Neural progenitor cell (in vitro differentiated cells): ENCODE measurements at regions not wholly inside any gene's neighbourhood (a gene's known extent, or its start where the extent isn't known, plus 50 kb on each side); places are given as distances from the start of the nearest gene placed in this dataset.

Experiments
- DNase-seq: peaks from one replicate; pipeline ENCODE4 v3.0.0-alpha.2; 2016; ENCODE audit warnings: low spot score
- H2AFZ ChIP-seq: fragments of 200-600 bp; sonication (generic); replicated peaks from 2 replicates; pipeline ENCODE4 v1.6.1; 2016; ENCODE audit warnings: antibody characterized with exemption
- H3F3A ChIP-seq: fragments of 200-600 bp; sonication (generic); 2 replicates; pipeline ENCODE4 v1.6.1; 2016; ENCODE audit warnings: antibody characterized with exemption, low read depth
- H3K27ac ChIP-seq: fragments of 200-600 bp; sonication (generic); 2 replicates; pipeline ENCODE4 v1.5.1; 2016; ENCODE audit warnings: mild to moderate bottlenecking
- H3K27me3 ChIP-seq: fragments of 200-600 bp; sonication (generic); 2 replicates; pipeline ENCODE4 v1.6.1; 2016; ENCODE audit warnings: mild to moderate bottlenecking, moderate library complexity
- H3K36me3 ChIP-seq: fragments of 200-600 bp; sonication (generic); 2 replicates; pipeline ENCODE4 v1.5.1; 2016
- H3K4me1 ChIP-seq: fragments of 200-600 bp; sonication (generic); 2 replicates; pipeline ENCODE4 v1.6.1; 2016; ENCODE audit warnings: mixed run types
- H3K4me2 ChIP-seq: fragments of 200-600 bp; sonication (generic); 2 replicates; pipeline ENCODE4 v1.6.1; 2016
- H3K4me3 ChIP-seq: fragments of 200-600 bp; sonication (generic); 2 replicates; pipeline ENCODE4 v1.5.1; 2016
- H3K79me2 ChIP-seq: fragments of 200-600 bp; sonication (generic); 2 replicates; pipeline ENCODE4 v1.6.1; 2016; ENCODE audit warnings: low read depth
- H3K9ac ChIP-seq: fragments of 200-600 bp; sonication (generic); 2 replicates; pipeline ENCODE4 v1.6.1; 2016
- H3K9me3 ChIP-seq: fragments of 200-600 bp; sonication (generic); 2 replicates; pipeline ENCODE4 v1.5.1; 2016; ENCODE audit warnings: low read depth
- H4K20me1 ChIP-seq: fragments of 200-600 bp; sonication (generic); 2 replicates; pipeline ENCODE4 v1.6.1; 2016; ENCODE audit warnings: low read depth
- H3K27ac Mint-ChIP-seq: 3 replicates; pipeline ENCODE4 v1.8.0; 2021; ENCODE audit warnings: mixed read lengths
- H3K27me3 Mint-ChIP-seq: 2 replicates; pipeline ENCODE4 v1.8.0; 2022; ENCODE audit warnings: low read depth, mild to moderate bottlenecking, inconsistent platforms, moderate library complexity, mixed read lengths; ENCODE audit not compliant: insufficient read depth
- H3K36me3 Mint-ChIP-seq: 3 replicates; pipeline ENCODE4 v1.8.0; 2021; ENCODE audit warnings: mixed read lengths
- H3K4me1 Mint-ChIP-seq: 3 replicates; pipeline ENCODE4 v1.8.0; 2021; ENCODE audit warnings: mixed read lengths
- H3K4me3 Mint-ChIP-seq: 3 replicates; pipeline ENCODE4 v1.8.0; 2021; ENCODE audit warnings: mild to moderate bottlenecking, moderate library complexity, mixed read lengths
- H3K9me3 Mint-ChIP-seq: 3 replicates; pipeline ENCODE4 v1.8.0; 2020; ENCODE audit warnings: mixed read lengths
- EZH2 ChIP-seq: fragments of 200-600 bp; sonication (generic); IDR thresholded peaks from 2 replicates; pipeline ENCODE4 v1.6.1; 2017; ENCODE audit warnings: antibody characterized with exemption, mild to moderate bottlenecking, moderate library complexity
- EZH2phosphoT487 ChIP-seq: fragments of 200-600 bp; sonication (generic); IDR thresholded peaks from 2 replicates; pipeline ENCODE4 v1.6.1; 2017; ENCODE audit warnings: antibody characterized with exemption
- TF ChIP-seq, protein P1 (sequence below): fragments of 200-600 bp; sonication (generic); IDR thresholded peaks from 2 replicates; pipeline ENCODE4 v1.5.1; 2017; ENCODE audit warnings: antibody characterized with exemption, mild to moderate bottlenecking

DNA sequence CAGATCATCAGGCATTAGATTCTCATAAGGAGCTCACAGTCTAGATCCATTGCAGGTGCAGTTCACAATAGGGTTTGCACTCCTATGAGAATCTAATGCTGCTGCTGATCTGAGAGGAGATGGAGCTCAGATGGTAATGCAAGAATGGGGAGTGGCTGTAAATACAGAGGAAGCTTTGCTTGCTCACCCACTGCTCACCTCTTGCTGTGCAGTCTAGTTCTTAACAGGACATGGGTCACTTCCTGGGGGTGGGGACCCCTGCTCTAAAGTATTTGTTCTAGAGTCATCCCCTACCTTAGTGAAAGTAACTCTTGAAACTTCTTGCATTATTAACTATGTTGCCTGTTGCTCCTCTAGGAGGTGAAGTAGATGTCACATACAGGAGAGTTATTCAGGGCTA, 171.3 kb upstream of the PARD3B start:
- H4K20me1 ChIP-seq: no peaks in the 10 kb centered on the region

GRCh38 chr2:204380141-204380881, 165.0 kb upstream of the PARD3B start:
- Histone ChIP-seq H3F3A (no peaks in the 10 kb centered on the region), H4K20me1 (no peaks in the 10 kb centered on the region), H3K27ac (no peak overlapping the region), H3K9me3 (no peaks in the 10 kb centered on the region), H2AFZ (no peak overlapping the region), H3K4me2 (no peak overlapping the region), H3K4me1 (no peaks in the 10 kb centered on the region), H3K79me2 (no peaks in the 10 kb centered on the region), H3K9ac (no peak overlapping the region), H3K27me3 (no peaks in the 10 kb centered on the region), H3K4me3 (no peak overlapping the region), H3K36me3 (no peaks in the 10 kb centered on the region)
- Mint-ChIP-seq H3K27me3 (no peaks in the 10 kb centered on the region), H3K9me3 (peaks cover 7% of the 10 kb centered on the region), H3K27ac (no peak overlapping the region), H3K36me3 (peaks cover 2% of the 10 kb centered on the region), H3K4me3 (no peak overlapping the region), H3K4me1 (no peaks in the 10 kb centered on the region)
- TF ChIP-seq EZH2 (no peak), EZH2phosphoT487 (no peak)
- TF ChIP-seq, protein P1, sequence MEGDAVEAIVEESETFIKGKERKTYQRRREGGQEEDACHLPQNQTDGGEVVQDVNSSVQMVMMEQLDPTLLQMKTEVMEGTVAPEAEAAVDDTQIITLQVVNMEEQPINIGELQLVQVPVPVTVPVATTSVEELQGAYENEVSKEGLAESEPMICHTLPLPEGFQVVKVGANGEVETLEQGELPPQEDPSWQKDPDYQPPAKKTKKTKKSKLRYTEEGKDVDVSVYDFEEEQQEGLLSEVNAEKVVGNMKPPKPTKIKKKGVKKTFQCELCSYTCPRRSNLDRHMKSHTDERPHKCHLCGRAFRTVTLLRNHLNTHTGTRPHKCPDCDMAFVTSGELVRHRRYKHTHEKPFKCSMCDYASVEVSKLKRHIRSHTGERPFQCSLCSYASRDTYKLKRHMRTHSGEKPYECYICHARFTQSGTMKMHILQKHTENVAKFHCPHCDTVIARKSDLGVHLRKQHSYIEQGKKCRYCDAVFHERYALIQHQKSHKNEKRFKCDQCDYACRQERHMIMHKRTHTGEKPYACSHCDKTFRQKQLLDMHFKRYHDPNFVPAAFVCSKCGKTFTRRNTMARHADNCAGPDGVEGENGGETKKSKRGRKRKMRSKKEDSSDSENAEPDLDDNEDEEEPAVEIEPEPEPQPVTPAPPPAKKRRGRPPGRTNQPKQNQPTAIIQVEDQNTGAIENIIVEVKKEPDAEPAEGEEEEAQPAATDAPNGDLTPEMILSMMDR: no peak
- DNase-seq: no peak

More for the DNA sequence above, 171.3 kb upstream of the PARD3B start:
- Histone ChIP-seq H3K27me3 (no peaks in the 10 kb centered on the region), H3K79me2 (no peaks in the 10 kb centered on the region), H3K27ac (no peak overlapping the region), H3K4me1 (peaks cover 5% of the 10 kb centered on the region), H3K4me3 (no peak overlapping the region), H3F3A (no peaks in the 10 kb centered on the region), H3K9ac (no peak overlapping the region), H2AFZ (no peak overlapping the region), H3K9me3 (no peaks in the 10 kb centered on the region), H3K4me2 (no peak overlapping the region), H3K36me3 (no peaks in the 10 kb centered on the region)
- no peaks in the 10 kb centered on the region for H3K36me3 Mint-ChIP-seq
- no peak for TF ChIP-seq EZH2phosphoT487
- TF ChIP-seq EZH2: no peak
- DNase-seq: no peak
- no peak overlapping the region for H3K4me3 Mint-ChIP-seq
- peaks cover 13% of the 10 kb centered on the region for H3K4me1 Mint-ChIP-seq
- no peak overlapping the region for H3K27ac Mint-ChIP-seq
- peaks cover 12% of the 10 kb centered on the region for H3K9me3 Mint-ChIP-seq
- no peaks in the 10 kb centered on the region for H3K27me3 Mint-ChIP-seq

DNA sequence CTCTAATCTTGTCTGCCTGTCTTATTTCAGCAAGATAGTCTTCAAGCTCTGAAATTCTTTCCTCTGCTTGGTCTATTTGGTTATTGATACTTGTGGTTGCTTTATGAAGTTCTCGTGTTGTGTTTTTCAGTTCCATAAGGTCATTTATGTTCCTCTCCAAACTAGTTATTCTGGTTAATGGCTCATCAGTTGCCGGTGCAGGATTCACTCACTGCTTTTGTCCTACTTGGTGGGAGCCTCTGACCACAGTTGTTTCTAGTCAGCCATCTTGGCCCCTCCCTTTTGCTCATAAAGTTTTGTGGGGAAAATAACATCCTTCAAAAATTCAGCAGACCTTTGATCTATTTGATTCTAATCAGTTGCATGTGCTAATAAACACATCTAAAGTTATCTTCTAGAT, 158.6 kb upstream of the PARD3B start:
- Histone ChIP-seq H3K27me3 (no peaks in the 10 kb centered on the region), H3F3A (no peaks in the 10 kb centered on the region), H3K4me3 (no peak overlapping the region), H3K27ac (no peak overlapping the region), H3K4me2 (no peak overlapping the region), H3K36me3 (no peaks in the 10 kb centered on the region), H3K4me1 (no peaks in the 10 kb centered on the region), H4K20me1 (no peaks in the 10 kb centered on the region), H3K9me3 (no peaks in the 10 kb centered on the region), H2AFZ (no peak overlapping the region), H3K79me2 (no peaks in the 10 kb centered on the region), H3K9ac (no peak overlapping the region)
- peaks cover 2% of the 10 kb centered on the region for H3K36me3 Mint-ChIP-seq
- TF ChIP-seq EZH2phosphoT487: no peak
- TF ChIP-seq, protein P1: no peak
- no peak for TF ChIP-seq EZH2
- H3K4me3 Mint-ChIP-seq: no peak overlapping the region
- H3K27me3 Mint-ChIP-seq: no peaks in the 10 kb centered on the region
- DNase-seq: no peak
- H3K9me3 Mint-ChIP-seq: peaks cover 7% of the 10 kb centered on the region
- H3K27ac Mint-ChIP-seq: no peak overlapping the region
- H3K4me1 Mint-ChIP-seq: peaks cover 5% of the 10 kb centered on the region

DNA sequence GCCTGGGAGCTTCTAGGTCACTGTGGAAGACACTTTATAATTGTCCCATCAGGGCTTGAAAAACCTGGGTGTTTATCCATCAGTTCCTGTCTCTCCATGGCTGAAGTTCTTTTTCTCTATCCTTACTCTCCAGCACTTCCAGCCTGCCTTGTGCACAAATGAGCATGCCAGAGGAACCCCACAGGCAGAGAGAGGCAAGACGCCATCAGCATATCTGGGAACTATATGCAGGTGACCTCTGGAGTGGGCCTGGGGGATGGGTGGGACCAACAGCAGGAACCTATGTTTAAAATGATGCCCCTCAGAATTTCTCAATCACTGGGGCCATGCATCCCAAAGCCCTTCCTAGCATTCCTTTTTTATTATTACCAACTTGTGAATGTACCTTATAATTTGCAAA, 156.2 kb upstream of the PARD3B start:
- Mint-ChIP-seq H3K9me3 (peaks cover 9% of the 10 kb centered on the region), H3K27me3 (no peaks in the 10 kb centered on the region), H3K4me1 (peaks cover 5% of the 10 kb centered on the region), H3K36me3 (peaks cover 2% of the 10 kb centered on the region), H3K4me3 (no peak overlapping the region), H3K27ac (no peak overlapping the region)
- Histone ChIP-seq H3K36me3 (no peaks in the 10 kb centered on the region), H3K27me3 (no peaks in the 10 kb centered on the region), H2AFZ (no peak overlapping the region), H4K20me1 (no peaks in the 10 kb centered on the region), H3F3A (no peaks in the 10 kb centered on the region), H3K9me3 (no peaks in the 10 kb centered on the region), H3K27ac (no peak overlapping the region), H3K79me2 (no peaks in the 10 kb centered on the region), H3K4me3 (no peak overlapping the region), H3K4me1 (no peaks in the 10 kb centered on the region), H3K4me2 (no peak overlapping the region), H3K9ac (no peak overlapping the region)
- DNase-seq: no peak
- TF ChIP-seq, protein P1: no peak
- no peak for TF ChIP-seq EZH2
- TF ChIP-seq EZH2phosphoT487: no peak
